HFFc6 (cell line): ENCODE measurements at regions not wholly inside any gene's neighbourhood (a gene's known extent, or its start where the extent isn't known, plus 50 kb on each side); places are given as distances from the start of the nearest gene placed in this dataset.
"Not testable (repeated sequence)": the region's sequence is repeated elsewhere in the genome, so short reads cannot be mapped to it uniquely, and the experiment has no call there.

Source experiments
- DNase-seq: peaks from one replicate; pipeline ENCODE4 v3.0.0-alpha.2; 2018
- H3K27ac Mint-ChIP-seq: 2 replicates; pipeline ENCODE4 v1.8.0; 2020; ENCODE audit warnings: mild to moderate bottlenecking, mixed read lengths
- H3K27me3 Mint-ChIP-seq: 2 replicates; pipeline ENCODE4 v1.8.0; 2021; ENCODE audit warnings: mild to moderate bottlenecking, moderate library complexity, mixed read lengths; ENCODE audit not compliant: insufficient read depth
- H3K36me3 Mint-ChIP-seq: 2 replicates; pipeline ENCODE4 v1.8.0; 2021; ENCODE audit warnings: low read depth, mixed read lengths
- H3K4me1 Mint-ChIP-seq: 2 replicates; pipeline ENCODE4 v1.8.0; 2020; ENCODE audit warnings: low read depth, mixed read lengths
- H3K4me3 Mint-ChIP-seq: 2 replicates; pipeline ENCODE4 v1.8.0; 2020; ENCODE audit warnings: mild to moderate bottlenecking, moderate library complexity, mixed read lengths
- H3K9me3 Mint-ChIP-seq: 2 replicates; pipeline ENCODE4 v1.8.0; 2020; ENCODE audit warnings: mild to moderate bottlenecking, mixed read lengths
- CTCF ChIP-seq: fragments of 200-600 bp; sonication (generic); IDR thresholded peaks from 2 replicates; pipeline ENCODE4 v1.5.0; 2021; ENCODE audit warnings: antibody characterized with exemption, mild to moderate bottlenecking

DNA sequence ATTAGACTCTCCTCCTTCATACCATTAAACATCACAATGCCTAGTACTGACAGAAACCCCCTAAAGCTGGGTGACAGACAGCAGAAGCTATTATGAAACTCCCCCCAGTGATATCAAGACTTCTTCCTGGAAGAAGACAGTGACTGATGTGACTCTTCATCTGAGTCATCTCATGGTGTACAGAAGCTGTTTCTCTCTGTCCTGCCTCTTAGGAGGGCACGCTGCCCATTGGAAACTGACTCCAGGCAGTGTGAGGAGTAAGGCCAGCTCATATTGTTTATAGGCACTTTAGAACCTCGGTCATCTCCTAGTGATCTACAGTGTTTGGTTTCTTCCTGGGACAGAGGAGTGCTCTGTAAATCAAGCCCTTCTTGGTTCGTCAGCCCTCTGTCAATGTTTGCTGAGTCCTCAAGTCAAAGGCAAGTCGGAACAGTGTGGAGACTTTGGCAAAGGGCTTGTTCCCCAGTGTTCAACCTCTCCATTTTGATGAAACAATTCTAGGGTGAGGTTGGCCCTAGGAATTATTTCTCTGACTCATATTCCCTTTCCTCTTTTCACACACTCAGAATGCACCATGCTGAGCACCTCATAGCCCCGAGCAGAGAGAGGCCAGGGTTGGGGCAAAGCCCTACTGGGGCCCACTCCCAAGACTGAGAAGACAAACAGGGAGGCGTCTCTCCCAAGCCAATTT lies 172.5 kb upstream of the TMEM45B start:
- no peaks in the 10 kb centered on the region for H3K27me3 Mint-ChIP-seq
- no peaks in the 10 kb centered on the region for H3K9me3 Mint-ChIP-seq
- TF ChIP-seq CTCF, result no peak
- peak; percentile 76 for DNase-seq
- H3K4me1 Mint-ChIP-seq, result peaks cover 61% of the 10 kb centered on the region
- peak overlapping the region; percentile 46 for H3K4me3 Mint-ChIP-seq
- H3K36me3 Mint-ChIP-seq, result peaks cover 9% of the 10 kb centered on the region; the same call in 1 of the 2 replicates
- peak overlapping the region; percentile 87 for H3K27ac Mint-ChIP-seq

DNA sequence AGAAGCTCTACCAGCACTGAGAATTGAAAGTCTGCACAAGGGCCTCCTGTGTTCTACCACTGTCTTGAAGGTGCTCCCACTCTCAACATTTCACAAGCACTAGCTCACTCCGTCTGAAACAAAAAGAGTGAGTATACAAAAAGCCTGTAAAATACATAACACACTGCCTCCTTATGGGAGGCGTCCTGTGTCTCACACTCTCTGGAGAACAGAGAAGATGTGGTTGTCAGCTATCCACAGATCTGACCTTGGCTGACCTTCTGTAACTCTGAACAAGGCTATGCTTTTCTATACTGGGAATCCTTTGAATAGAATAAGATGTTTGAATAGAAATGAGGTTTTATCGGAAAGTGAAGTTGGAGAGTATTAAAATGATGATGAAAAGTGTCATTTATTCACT lies 171.3 kb upstream of the TMEM45B start:
- no peak overlapping the region for H3K27ac Mint-ChIP-seq
- peaks cover 9% of the 10 kb centered on the region; the same call in 1 of the 2 replicates for H3K36me3 Mint-ChIP-seq
- no peak for DNase-seq
- TF ChIP-seq CTCF, result no peak
- H3K4me3 Mint-ChIP-seq, result no peak overlapping the region
- H3K9me3 Mint-ChIP-seq, result no peaks in the 10 kb centered on the region
- peaks cover 51% of the 10 kb centered on the region for H3K4me1 Mint-ChIP-seq
- no peaks in the 10 kb centered on the region; the same call in none of the 2 replicates for H3K27me3 Mint-ChIP-seq

DNA sequence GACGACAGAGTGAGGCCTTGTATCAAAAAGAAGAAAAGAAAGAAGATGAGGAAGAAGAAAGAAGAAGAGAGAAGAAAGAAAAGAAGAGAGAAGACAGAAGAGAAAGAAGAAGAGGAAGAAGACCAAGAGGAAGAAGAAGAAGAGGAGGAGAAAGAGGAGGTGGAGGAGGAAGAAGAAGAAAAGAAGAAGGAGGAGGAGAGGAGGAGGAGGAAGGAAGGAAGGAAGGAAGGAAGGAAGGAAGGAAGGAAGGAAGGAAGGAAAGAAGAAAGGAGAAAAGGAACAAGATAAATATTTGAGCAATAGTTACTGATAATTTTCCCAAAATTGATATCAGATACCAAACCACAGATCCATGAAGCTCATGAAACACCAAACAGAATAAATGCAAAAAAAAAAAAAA lies 169.7 kb upstream of the TMEM45B start:
- Mint-ChIP-seq H3K27me3 (peaks cover 1% of the 10 kb centered on the region), H3K36me3 (peaks cover 9% of the 10 kb centered on the region; the same call in 1 of the 2 replicates), H3K27ac (no peak overlapping the region), H3K9me3 (no peaks in the 10 kb centered on the region), H3K4me3 (no peak overlapping the region), H3K4me1 (peaks cover 35% of the 10 kb centered on the region)
- DNase-seq, result no peak
- TF ChIP-seq CTCF, result no peak

- not testable (repeated sequence) for H3K4me3 Mint-ChIP-seq, H3K27me3 Mint-ChIP-seq
Observed at GRCh38 chr11:129650044-129650443, 165.6 kb upstream of the TMEM45B start.

GRCh38 chr11:129652835-129653234 lies 162.8 kb upstream of the TMEM45B start:
- no peak overlapping the region for H3K4me3 Mint-ChIP-seq
- no peak for TF ChIP-seq CTCF
- H3K9me3 Mint-ChIP-seq, result peaks cover 20% of the 10 kb centered on the region
- peaks cover 12% of the 10 kb centered on the region for H3K27me3 Mint-ChIP-seq
- no peak overlapping the region for H3K27ac Mint-ChIP-seq
- H3K36me3 Mint-ChIP-seq, result peaks cover 11% of the 10 kb centered on the region; the same call in 1 of the 2 replicates
- no peak for DNase-seq
- no peaks in the 10 kb centered on the region for H3K4me1 Mint-ChIP-seq

More at GRCh38 chr11:129650044-129650443, 165.6 kb upstream of the TMEM45B start:
- H3K27ac Mint-ChIP-seq, H3K36me3 Mint-ChIP-seq, H3K4me1 Mint-ChIP-seq, DNase-seq, H3K9me3 Mint-ChIP-seq: not testable (repeated sequence)

DNA sequence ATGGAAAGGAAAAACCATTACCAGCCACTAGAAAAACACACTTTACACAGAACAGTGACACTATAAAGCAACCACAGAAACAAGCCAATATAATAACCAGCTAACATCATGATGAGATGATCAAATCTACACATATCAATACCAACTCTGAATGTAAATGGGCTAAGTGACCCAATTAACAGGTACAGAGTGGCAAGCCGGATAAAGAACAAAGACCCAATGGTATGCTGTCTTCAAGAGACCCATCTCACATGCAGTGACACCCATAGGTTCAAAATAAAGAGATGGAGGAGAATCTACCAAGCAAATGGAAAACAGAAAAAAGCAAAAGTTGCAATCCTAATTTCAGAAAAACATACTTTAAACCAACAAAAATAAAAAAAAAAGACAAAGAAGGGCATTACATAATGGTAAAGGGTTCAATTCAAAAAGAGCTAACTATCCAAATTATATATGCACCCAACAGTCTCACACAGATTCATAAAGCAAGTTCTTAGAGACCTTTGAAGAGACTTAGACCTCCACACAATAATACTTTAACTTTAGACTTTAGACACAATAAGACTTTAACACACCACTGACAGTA lies 160.3 kb upstream of the TMEM45B start:
- Mint-ChIP-seq H3K4me3 (no peak overlapping the region), H3K27ac (no peak overlapping the region), H3K4me1 (no peaks in the 10 kb centered on the region), H3K9me3 (peaks cover 20% of the 10 kb centered on the region), H3K27me3 (peaks cover 22% of the 10 kb centered on the region), H3K36me3 (peaks cover 11% of the 10 kb centered on the region; the same call in 1 of the 2 replicates)
- DNase-seq, result no peak
- no peak for TF ChIP-seq CTCF
